GM18499 (cell line): ENCODE measurements at regions not wholly inside any gene's neighbourhood (a gene's known extent, or its start where the extent isn't known, plus 50 kb on each side); places are given as distances from the start of the nearest gene placed in this dataset.
"Not testable (repeated sequence)": the region's sequence is repeated elsewhere in the genome, so short reads cannot be mapped to it uniquely, and the experiment has no call there.

ENCODE experiments used
- ATAC-seq: cut with Tn5 transposase; IDR thresholded peaks from one replicate; pipeline ENCODE4 v1.9.1; 2021; ENCODE audit warnings: moderate number of reproducible peaks; ENCODE audit not compliant: insufficient read depth, unreplicated experiment

GRCh38 chr1:67482733-67483482 is 52.7 kb upstream of the SERBP1 start:
- no peak for ATAC-seq

- ATAC-seq, result no peak
Measured at GRCh38 chr1:67484492-67484891, 54.3 kb upstream of the SERBP1 start.

GRCh38 chr1:67485046-67485811 is 55.0 kb upstream of the SERBP1 start:
- ATAC-seq, result no peak

- ATAC-seq, result no peak
Measured at GRCh38 chr1:67489643-67490042, 59.4 kb upstream of the SERBP1 start.

GRCh38 chr1:67491280-67491679 is 61.1 kb upstream of the SERBP1 start:
- ATAC-seq, result no peak

GRCh38 chr1:67493148-67493547 is 62.9 kb upstream of the SERBP1 start:
- ATAC-seq, result no peak

GRCh38 chr1:67495327-67495726 is 65.1 kb upstream of the SERBP1 start:
- ATAC-seq, result no peak

- no peak for ATAC-seq
Measured at GRCh38 chr1:67496329-67496728, 66.1 kb upstream of the SERBP1 start.

- ATAC-seq, result peak; percentile 97
Measured at GRCh38 chr1:67500413-67500959, 70.3 kb upstream of the SERBP1 start.

GRCh38 chr1:67503974-67504373 is 73.8 kb upstream of the SERBP1 start:
- no peak for ATAC-seq

GRCh38 chr1:67513392-67514294 is 83.4 kb upstream of the SERBP1 start:
- not testable (repeated sequence) for ATAC-seq

- ATAC-seq, result no peak
Measured at GRCh38 chr1:67514300-67514699, 84.1 kb upstream of the SERBP1 start.

- ATAC-seq, result no peak
Measured at GRCh38 chr1:67514786-67515185, 84.6 kb upstream of the SERBP1 start.

- no peak for ATAC-seq
Measured at GRCh38 chr1:67515324-67516080, 85.3 kb upstream of the SERBP1 start.

GRCh38 chr1:67517046-67517445 is 86.8 kb upstream of the SERBP1 start:
- no peak for ATAC-seq

GRCh38 chr1:67522001-67522441 is 91.8 kb upstream of the SERBP1 start:
- ATAC-seq, result no peak

GRCh38 chr1:67522793-67523192 is 92.6 kb upstream of the SERBP1 start:
- no peak for ATAC-seq

- no peak for ATAC-seq
Measured at GRCh38 chr1:67524143-67525052, 94.2 kb upstream of the SERBP1 start.
